ENCODE measurements at regions not wholly inside any gene's neighbourhood (a gene's known extent, or its start where the extent isn't known, plus 50 kb on each side); places are given as distances from the start of the nearest gene placed in this dataset.
"Not testable (repeated sequence)": the region's sequence is repeated elsewhere in the genome, so short reads cannot be mapped to it uniquely, and the experiment has no call there.

GRCh38 chr13:67520886-67521285 is 290.8 kb upstream of the PCDH9 start:
- Mint-ChIP-seq H3K27me3 (no peaks in the 10 kb centered on the region), H3K4me1 (no peaks in the 10 kb centered on the region), H3K27ac (no peak overlapping the region), H3K9me3 (peaks cover 4% of the 10 kb centered on the region), H3K36me3 (ENCODE audit: low read depth) (no peaks in the 10 kb centered on the region), H3K4me3 (no peak overlapping the region)
- no peak for DNase-seq
- intact Hi-C loops (cut with micrococcal nuclease) = no loop called here

GRCh38 chr13:67519356-67519755 is 289.2 kb upstream of the PCDH9 start:
- intact Hi-C loops (cut with micrococcal nuclease) = no loop called here
- Mint-ChIP-seq H3K27me3 (no peaks in the 10 kb centered on the region), H3K9me3 (no peaks in the 10 kb centered on the region), H3K27ac (no peak overlapping the region), H3K4me1 (no peaks in the 10 kb centered on the region), H3K36me3 (ENCODE audit: low read depth) (no peaks in the 10 kb centered on the region), H3K4me3 (no peak overlapping the region)
- no peak for DNase-seq

DNA sequence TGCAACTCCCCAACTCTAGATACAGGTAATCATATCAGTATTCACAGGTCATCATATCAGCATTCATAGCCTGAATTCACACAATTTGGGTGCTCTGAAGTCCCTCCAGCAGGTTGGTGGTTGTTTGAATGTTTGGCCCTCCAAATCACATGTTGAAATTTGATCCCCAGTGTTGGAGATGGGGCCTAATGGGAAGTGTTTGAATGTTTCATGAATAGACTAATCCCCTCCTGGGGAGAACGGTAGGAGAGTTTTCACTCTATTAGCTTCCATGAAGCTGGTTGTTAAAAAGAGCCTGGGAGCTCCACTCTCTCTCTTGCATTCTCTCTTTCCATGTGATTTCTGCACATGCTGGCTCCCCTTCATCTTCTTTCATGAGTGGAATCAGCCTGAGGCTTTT is 288.6 kb upstream of the PCDH9 start:
- H3K9me3 Mint-ChIP-seq = no peaks in the 10 kb centered on the region
- H3K36me3 Mint-ChIP-seq (ENCODE audit: low read depth) = no peaks in the 10 kb centered on the region
- H3K27me3 Mint-ChIP-seq = no peaks in the 10 kb centered on the region
- H3K27ac Mint-ChIP-seq = no peak overlapping the region
- no peaks in the 10 kb centered on the region for H3K4me1 Mint-ChIP-seq
- DNase-seq = no peak
- intact Hi-C loops (cut with micrococcal nuclease) = no loop called here
- no peak overlapping the region for H3K4me3 Mint-ChIP-seq

- Mint-ChIP-seq H3K9me3 (no peaks in the 10 kb centered on the region), H3K4me3 (no peak overlapping the region), H3K27ac (no peak overlapping the region), H3K4me1 (no peaks in the 10 kb centered on the region), H3K36me3 (ENCODE audit: low read depth) (no peaks in the 10 kb centered on the region), H3K27me3 (no peaks in the 10 kb centered on the region)
- intact Hi-C loops (cut with micrococcal nuclease) = no loop called here
- DNase-seq = no peak
Measured at GRCh38 chr13:67515895-67516294, 285.8 kb upstream of the PCDH9 start.

DNA sequence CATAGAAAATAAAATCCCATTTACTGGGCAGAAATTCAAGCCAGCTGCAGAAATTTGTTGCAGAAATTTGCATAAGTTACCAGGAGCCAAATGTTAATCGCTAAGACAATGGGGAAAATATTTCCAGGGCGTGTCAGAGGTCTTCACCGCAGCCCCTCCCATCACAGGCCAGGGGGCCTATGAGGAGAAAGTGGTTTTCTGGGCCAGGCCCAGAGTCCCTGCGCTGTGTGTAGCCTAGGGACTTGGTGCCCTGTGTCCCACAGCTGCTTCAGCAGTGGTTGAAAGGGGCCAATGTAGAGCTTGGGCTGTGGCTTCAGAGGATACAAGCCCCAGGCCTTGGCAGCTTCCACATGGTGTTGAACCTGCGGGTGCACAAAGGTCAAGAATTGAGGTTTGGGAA is 278.9 kb upstream of the PCDH9 start:
- Mint-ChIP-seq H3K27ac (no peak overlapping the region), H3K4me3 (no peak overlapping the region), H3K27me3 (no peaks in the 10 kb centered on the region), H3K9me3 (no peaks in the 10 kb centered on the region), H3K4me1 (no peaks in the 10 kb centered on the region), H3K36me3 (ENCODE audit: low read depth) (no peaks in the 10 kb centered on the region)
- DNase-seq = no peak
- intact Hi-C loops (cut with micrococcal nuclease) = no loop called here

- H3K4me1 Mint-ChIP-seq; H3K27me3 Mint-ChIP-seq; H3K4me3 Mint-ChIP-seq; H3K9me3 Mint-ChIP-seq; H3K36me3 Mint-ChIP-seq (ENCODE audit: low read depth); H3K27ac Mint-ChIP-seq; intact Hi-C loops (cut with micrococcal nuclease); DNase-seq: not testable (repeated sequence)
Measured at GRCh38 chr13:67508275-67508674, 278.1 kb upstream of the PCDH9 start.

DNA sequence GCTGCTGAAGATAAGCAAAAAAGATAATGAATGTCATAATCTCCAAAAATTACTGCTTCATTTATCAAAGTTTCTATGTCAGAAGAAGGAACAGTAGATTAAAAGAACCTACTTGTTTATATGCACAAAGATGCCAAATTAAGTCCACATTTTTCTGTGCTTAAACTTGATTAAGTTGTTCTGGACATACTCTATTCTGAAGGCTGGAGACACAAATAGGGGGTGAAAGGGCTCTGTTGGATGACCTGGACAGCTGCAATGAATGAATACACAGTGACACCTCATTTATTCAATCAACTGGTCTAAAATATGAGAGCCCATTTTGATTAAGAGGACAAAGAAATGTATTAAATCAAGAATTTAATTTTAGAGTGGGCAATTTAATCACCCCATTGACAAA is 276.3 kb upstream of the PCDH9 start:
- Mint-ChIP-seq H3K4me3 (no peak overlapping the region), H3K36me3 (ENCODE audit: low read depth) (no peaks in the 10 kb centered on the region), H3K9me3 (no peaks in the 10 kb centered on the region), H3K27ac (no peak overlapping the region), H3K27me3 (no peaks in the 10 kb centered on the region), H3K4me1 (no peaks in the 10 kb centered on the region)
- no peak for DNase-seq
- intact Hi-C loops (cut with micrococcal nuclease) = no loop called here

GRCh38 chr13:67505376-67505775 is 275.2 kb upstream of the PCDH9 start:
- intact Hi-C loops (cut with micrococcal nuclease) = no loop called here
- H3K9me3 Mint-ChIP-seq = no peaks in the 10 kb centered on the region
- H3K27me3 Mint-ChIP-seq = no peaks in the 10 kb centered on the region
- no peak overlapping the region for H3K4me3 Mint-ChIP-seq
- no peaks in the 10 kb centered on the region for H3K36me3 Mint-ChIP-seq (ENCODE audit: low read depth)
- no peaks in the 10 kb centered on the region for H3K4me1 Mint-ChIP-seq
- no peak for DNase-seq
- no peak overlapping the region for H3K27ac Mint-ChIP-seq

DNA sequence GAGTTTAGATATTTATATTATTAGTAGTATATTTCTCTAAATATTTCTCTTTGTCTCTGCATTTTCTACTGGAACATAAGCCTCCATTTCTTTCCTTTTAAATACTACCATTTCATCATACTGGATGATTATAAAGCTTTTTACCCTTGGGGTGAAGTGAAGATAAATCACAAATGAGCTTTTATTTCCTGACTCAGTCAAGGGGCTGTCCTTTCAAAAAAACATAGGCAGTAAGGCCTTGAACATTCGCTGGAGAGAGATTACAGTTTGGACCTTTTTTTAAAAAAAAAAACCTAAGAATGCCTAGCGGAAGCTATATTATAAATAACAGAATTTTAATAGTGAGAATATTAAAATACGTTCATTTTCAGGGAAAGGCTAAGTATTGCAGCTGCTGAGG is 268.8 kb upstream of the PCDH9 start:
- intact Hi-C loops (cut with micrococcal nuclease) = no loop called here
- DNase-seq = no peak
- Mint-ChIP-seq H3K4me1 (no peaks in the 10 kb centered on the region), H3K27ac (no peak overlapping the region), H3K36me3 (ENCODE audit: low read depth) (no peaks in the 10 kb centered on the region), H3K9me3 (peaks cover 7% of the 10 kb centered on the region), H3K4me3 (no peak overlapping the region), H3K27me3 (no peaks in the 10 kb centered on the region)

GRCh38 chr13:67493835-67494234 is 263.7 kb upstream of the PCDH9 start:
- no peaks in the 10 kb centered on the region for H3K36me3 Mint-ChIP-seq (ENCODE audit: low read depth)
- intact Hi-C loops (cut with micrococcal nuclease) = no loop called here
- no peak overlapping the region for H3K27ac Mint-ChIP-seq
- H3K4me1 Mint-ChIP-seq = no peaks in the 10 kb centered on the region
- no peaks in the 10 kb centered on the region for H3K27me3 Mint-ChIP-seq
- no peak for DNase-seq
- H3K4me3 Mint-ChIP-seq = no peak overlapping the region
- peaks cover 3% of the 10 kb centered on the region for H3K9me3 Mint-ChIP-seq

GRCh38 chr13:67489016-67489415 is 258.9 kb upstream of the PCDH9 start:
- no peaks in the 10 kb centered on the region for H3K9me3 Mint-ChIP-seq
- DNase-seq = no peak
- intact Hi-C loops (cut with micrococcal nuclease) = no loop called here
- no peak overlapping the region for H3K27ac Mint-ChIP-seq
- H3K4me1 Mint-ChIP-seq = no peaks in the 10 kb centered on the region
- no peak overlapping the region for H3K4me3 Mint-ChIP-seq
- no peaks in the 10 kb centered on the region for H3K27me3 Mint-ChIP-seq
- H3K36me3 Mint-ChIP-seq (ENCODE audit: low read depth) = no peaks in the 10 kb centered on the region

- no peak for DNase-seq
- Mint-ChIP-seq H3K9me3 (peaks cover 6% of the 10 kb centered on the region), H3K27me3 (no peaks in the 10 kb centered on the region)
Measured at GRCh38 chr13:67481445-67481844, 251.3 kb upstream of the PCDH9 start.

GRCh38 chr13:67474115-67474514 is 244.0 kb upstream of the PCDH9 start:
- no peak overlapping the region for H3K27ac Mint-ChIP-seq
- no peak for DNase-seq

More at GRCh38 chr13:67481445-67481844, 251.3 kb upstream of the PCDH9 start:
- Mint-ChIP-seq H3K27ac (no peak overlapping the region), H3K4me3 (no peak overlapping the region), H3K36me3 (ENCODE audit: low read depth) (no peaks in the 10 kb centered on the region), H3K4me1 (no peaks in the 10 kb centered on the region)
- intact Hi-C loops (cut with micrococcal nuclease) = no loop called here

DNA sequence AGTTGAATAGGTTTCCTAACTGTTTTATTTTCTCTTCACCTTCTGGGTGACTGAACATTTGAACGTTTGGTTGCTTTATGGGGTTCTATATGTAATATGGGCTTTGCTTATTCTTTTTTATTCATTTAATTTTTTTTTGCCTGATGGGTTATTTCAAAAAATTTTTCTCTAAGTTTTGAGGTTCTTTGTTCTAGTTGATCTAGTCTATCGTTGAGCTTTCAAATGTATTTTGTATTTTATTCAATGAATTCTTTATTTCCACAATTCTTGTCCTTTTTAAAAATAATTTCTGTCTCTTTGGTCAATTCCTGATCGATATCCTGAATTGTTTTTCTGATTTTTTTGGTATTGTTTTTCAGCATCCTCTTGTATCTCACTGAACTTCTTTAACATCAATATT is 239.5 kb upstream of the PCDH9 start:
- no peak overlapping the region for H3K27ac Mint-ChIP-seq
- H3K4me1 Mint-ChIP-seq = no peaks in the 10 kb centered on the region
- DNase-seq = no peak
- no peaks in the 10 kb centered on the region for H3K27me3 Mint-ChIP-seq
- H3K4me3 Mint-ChIP-seq = no peak overlapping the region
- no peaks in the 10 kb centered on the region for H3K36me3 Mint-ChIP-seq (ENCODE audit: low read depth)
- H3K9me3 Mint-ChIP-seq = peaks cover 5% of the 10 kb centered on the region
- intact Hi-C loops (cut with micrococcal nuclease) = no loop called here

More at GRCh38 chr13:67474115-67474514, 244.0 kb upstream of the PCDH9 start:
- intact Hi-C loops (cut with micrococcal nuclease) = no loop called here
- no peaks in the 10 kb centered on the region for H3K27me3 Mint-ChIP-seq
- no peaks in the 10 kb centered on the region for H3K36me3 Mint-ChIP-seq (ENCODE audit: low read depth)
- H3K9me3 Mint-ChIP-seq = no peaks in the 10 kb centered on the region
- no peak overlapping the region for H3K4me3 Mint-ChIP-seq
- H3K4me1 Mint-ChIP-seq = no peaks in the 10 kb centered on the region

DNA sequence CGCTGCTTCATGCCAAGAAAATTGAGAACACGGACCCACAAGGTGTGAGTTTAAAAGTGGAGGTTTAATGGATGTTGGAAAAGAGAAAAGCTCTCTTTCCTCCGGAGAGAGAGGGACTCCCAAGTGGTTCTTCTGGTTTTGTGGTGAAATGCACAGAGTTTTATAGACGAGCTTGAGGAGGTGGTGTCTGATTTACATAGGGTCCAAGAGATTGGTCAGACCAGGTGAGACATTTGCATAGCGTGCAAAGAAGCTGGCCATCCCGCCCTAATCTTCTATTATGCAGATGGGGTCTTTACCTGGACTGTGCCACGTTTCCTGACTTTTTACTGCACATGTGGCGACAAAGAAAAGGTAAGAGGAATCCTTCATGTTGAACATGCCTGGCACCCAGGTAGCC is 236.4 kb upstream of the PCDH9 start:
- DNase-seq = no peak
- intact Hi-C loops (cut with micrococcal nuclease) = no loop called here
- Mint-ChIP-seq H3K36me3 (ENCODE audit: low read depth) (no peaks in the 10 kb centered on the region), H3K4me1 (no peaks in the 10 kb centered on the region), H3K27ac (no peak overlapping the region), H3K9me3 (peaks cover 5% of the 10 kb centered on the region), H3K27me3 (no peaks in the 10 kb centered on the region), H3K4me3 (no peak overlapping the region)
